Nephron progenitor cell (in vitro differentiated cells): ENCODE measurements at regions not wholly inside any gene's neighbourhood (a gene's known extent, or its start where the extent isn't known, plus 50 kb on each side); places are given as distances from the start of the nearest gene placed in this dataset.

ENCODE experiments used
- DNase-seq: peaks from one replicate; pipeline ENCODE4 v3.0.0; 2021
- H3K27ac Mint-ChIP-seq: 2 replicates; pipeline ENCODE4 v1.8.0; 2021; ENCODE audit warnings: mild to moderate bottlenecking, moderate library complexity, mixed read lengths
- H3K27me3 Mint-ChIP-seq: 2 replicates; pipeline ENCODE4 v1.8.0; 2021; ENCODE audit warnings: mild to moderate bottlenecking, low read depth, mixed read lengths; ENCODE audit not compliant: poor library complexity
- H3K36me3 Mint-ChIP-seq: 2 replicates; pipeline ENCODE4 v1.8.0; 2021; ENCODE audit warnings: low read depth, mixed read lengths
- H3K4me1 Mint-ChIP-seq: 2 replicates; pipeline ENCODE4 v1.8.0; 2021; ENCODE audit warnings: mixed read lengths
- H3K4me3 Mint-ChIP-seq: 2 replicates; pipeline ENCODE4 v1.8.0; 2021; ENCODE audit warnings: mild to moderate bottlenecking, moderate library complexity, mixed read lengths
- H3K9me3 Mint-ChIP-seq: 2 replicates; pipeline ENCODE4 v1.8.0; 2021; ENCODE audit warnings: mild to moderate bottlenecking, moderate library complexity, mixed read lengths
- CTCF ChIP-seq: fragments of 200-600 bp; sonication (generic); IDR thresholded peaks from 2 replicates; pipeline ENCODE4 v1.5.0; 2021; ENCODE audit warnings: antibody characterized with exemption

GRCh38 chr10:132133005-132133404 lies 53.7 kb upstream of the DPYSL4 start:
- no peak for DNase-seq
- Mint-ChIP-seq H3K27ac (no peak overlapping the region), H3K27me3 (peaks cover 6% of the 10 kb centered on the region), H3K9me3 (peaks cover 13% of the 10 kb centered on the region), H3K36me3 (no peaks in the 10 kb centered on the region), H3K4me1 (peaks cover 12% of the 10 kb centered on the region), H3K4me3 (no peak overlapping the region)
- TF ChIP-seq CTCF, result no peak

GRCh38 chr10:132133449-132134240 lies 53.1 kb upstream of the DPYSL4 start:
- Mint-ChIP-seq H3K4me1 (peaks cover 12% of the 10 kb centered on the region), H3K9me3 (peaks cover 7% of the 10 kb centered on the region), H3K4me3 (no peak overlapping the region), H3K27ac (no peak overlapping the region), H3K36me3 (no peaks in the 10 kb centered on the region), H3K27me3 (peaks cover 6% of the 10 kb centered on the region)
- TF ChIP-seq CTCF, result no peak
- no peak for DNase-seq

- no peak for TF ChIP-seq CTCF
- Mint-ChIP-seq H3K27ac (no peak overlapping the region), H3K36me3 (no peaks in the 10 kb centered on the region), H3K4me3 (no peak overlapping the region), H3K27me3 (peaks cover 3% of the 10 kb centered on the region), H3K4me1 (peaks cover 9% of the 10 kb centered on the region), H3K9me3 (peaks cover 3% of the 10 kb centered on the region)
- DNase-seq, result no peak
Measured at GRCh38 chr10:132134241-132135052, 52.3 kb upstream of the DPYSL4 start.

GRCh38 chr10:132135053-132135872 lies 51.5 kb upstream of the DPYSL4 start:
- no peak for TF ChIP-seq CTCF
- Mint-ChIP-seq H3K4me1 (peaks cover 5% of the 10 kb centered on the region), H3K36me3 (no peaks in the 10 kb centered on the region), H3K4me3 (no peak overlapping the region), H3K27me3 (peaks cover 3% of the 10 kb centered on the region), H3K9me3 (no peaks in the 10 kb centered on the region), H3K27ac (no peak overlapping the region)
- DNase-seq, result no peak

GRCh38 chr10:132136097-132136521 lies 50.6 kb upstream of the DPYSL4 start:
- no peak overlapping the region for H3K27ac Mint-ChIP-seq
- H3K27me3 Mint-ChIP-seq, result peaks cover 3% of the 10 kb centered on the region
- H3K4me1 Mint-ChIP-seq, result peaks cover 5% of the 10 kb centered on the region
- TF ChIP-seq CTCF, result no peak
- no peak for DNase-seq
- no peaks in the 10 kb centered on the region for H3K36me3 Mint-ChIP-seq
- no peak overlapping the region for H3K4me3 Mint-ChIP-seq
- no peaks in the 10 kb centered on the region for H3K9me3 Mint-ChIP-seq
